ENCODE measurements at regions not wholly inside any gene's neighbourhood (a gene's known extent, or its start where the extent isn't known, plus 50 kb on each side); places are given as distances from the start of the nearest gene placed in this dataset.

DNA sequence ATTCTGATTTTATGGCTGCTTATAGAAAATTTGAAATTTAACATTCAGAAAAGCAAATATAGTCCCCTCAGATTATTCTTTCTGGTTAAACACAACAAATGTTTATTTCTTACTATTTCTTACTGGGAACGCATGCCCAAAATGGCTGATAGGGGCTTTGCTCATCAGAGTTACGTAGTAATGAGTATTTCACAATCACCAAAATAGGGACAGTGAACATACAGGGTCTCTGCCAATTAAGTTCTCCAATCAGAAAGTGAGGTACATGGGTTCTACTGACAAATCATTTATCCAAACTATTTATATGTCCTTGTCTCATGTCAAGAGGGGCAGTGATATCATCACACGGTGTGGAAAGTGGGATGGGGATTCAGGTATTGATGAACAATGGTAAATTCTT is 154.5 kb downstream of the BCHE start:
- TF ChIP-seq CEBPB (IDR thresholded peaks at IDR 0.05; ENCODE audit: low read depth, low read length) (peak; percentile 55), RFX5 (IDR thresholded peaks at IDR 0.05; ENCODE audit: low read depth, low read length) (no peak), MXI1 (IDR thresholded peaks at IDR 0.05; ENCODE audit: borderline replicate concordance, low read depth, low read length) (no peak)
- Histone ChIP-seq H3K9me1 (ENCODE audit: insufficient read depth, low read length) (no peaks in the 10 kb centered on the region), H3K36me3 (ENCODE audit: control insufficient read depth, insufficient read depth, low read length) (no peaks in the 10 kb centered on the region), H3K9me3 (ENCODE audit: control insufficient read depth, insufficient read depth, low read length) (no peaks in the 10 kb centered on the region), H4K91ac (ENCODE audit: insufficient read depth, low read depth, low read length) (no peak overlapping the region), H3K23ac (ENCODE audit: low read depth, low read length) (no peak overlapping the region), H3K14ac (replicated peaks; ENCODE audit: low read depth, low read length) (no peak overlapping the region), H2BK15ac (ENCODE audit: low read depth, low read length) (no peak overlapping the region), H4K8ac (ENCODE audit: low read depth in 2 of 2, low read length in 2 of 2) (no peak overlapping the region), H3K79me1 (ENCODE audit: low read depth in 1 of 2, low read length in 2 of 2) (no peaks in the 10 kb centered on the region), H2AFZ (replicated peaks; ENCODE audit: low read length, poor library complexity) (no peak overlapping the region), H2AK5ac (ENCODE audit: low read depth, low read length) (no peak overlapping the region), H3K18ac (ENCODE audit: low read depth, low read length) (no peak overlapping the region), H2BK5ac (ENCODE audit: low read depth, low read length, poor library complexity, severe bottlenecking) (no peak overlapping the region), H3K9ac (ENCODE audit: low read depth, low read length) (no peak overlapping the region), H3K56ac (ENCODE audit: extremely low read depth, insufficient read depth, low read length) (no peak overlapping the region), H2BK20ac (ENCODE audit: low read depth, low read length) (no peak overlapping the region), H3K4me3 (ENCODE audit: insufficient read depth, low read depth, low read length) (no peak overlapping the region), H2AK9ac (replicated peaks; ENCODE audit: low read depth, low read length, poor library complexity) (no peak overlapping the region), H3K27me3 (ENCODE audit: control insufficient read depth, insufficient read depth, low read length) (no peaks in the 10 kb centered on the region), H3K4ac (ENCODE audit: low read depth, low read length) (no peak overlapping the region), H2BK120ac (ENCODE audit: low read depth, low read length) (no peak overlapping the region), H3K4me2 (ENCODE audit: low read depth, low read length) (no peak overlapping the region), H4K20me1 (ENCODE audit: insufficient read depth, low read length) (no peaks in the 10 kb centered on the region), H4K5ac (ENCODE audit: low read depth, low read length) (no peak overlapping the region), H3K4me1 (ENCODE audit: control insufficient read depth, insufficient read depth, low read length) (no peaks in the 10 kb centered on the region), H3K27ac (ENCODE audit: insufficient read depth, low read length) (no peak overlapping the region)
- dilution Hi-C loops (cut with HindIII; ENCODE audit: low sequenced_read_pairs, unreplicated experiment), result no loop called here
- ChIA-PET CTCF (no interaction called here), POLR2A (ENCODE audit: unreplicated experiment) (no interaction called here)
- WGBS, 2 experiments (ENCODE audit: extremely low coverage in 2 of 2, insufficient read length in 1 of 2), result no CpG with 5 or more reads among the region's 3 CpGs
- in situ Hi-C loops (cut with MboI; ENCODE audit: low sequenced_read_pairs), result no loop called here
- intact Hi-C loops (cut with micrococcal nuclease), result no loop called here
- no TSS peak for BruUV-seq (replicated peaks)
- ATAC-seq (ENCODE audit: low read depth) (no peak), DNase-seq (no peak)

Data from IMR-90 (cell line).